Natural killer cell (primary cell): ENCODE measurements at regions not wholly inside any gene's neighbourhood (a gene's known extent, or its start where the extent isn't known, plus 50 kb on each side); places are given as distances from the start of the nearest gene placed in this dataset.

Source experiments
- ATAC-seq, 3 donors: fragments of 150-1000 bp in 2 of 3; fragments of 200-7000 bp in 1 of 3; cut with Tn5 transposase; 1 replicate in 1 of 3; 2 replicates in 2 of 3; pipeline ENCODE4 v1.10.0; 2021; ENCODE audit warnings: mild to moderate bottlenecking in 2 of 3, moderate library complexity in 2 of 3
- DNase-seq, 2 donors: peaks; one replicate each; pipeline versions ENCODE4 v3.0.0 to v3.0.0-alpha.2; 2013 to 2021; ENCODE audit warnings: mixed read lengths in 1 of 2
- H3K27ac ChIP-seq: one replicate; pipeline ENCODE4 v1.5.1; 2013; ENCODE audit warnings: mild to moderate bottlenecking, low read length
- H3K27me3 ChIP-seq: one replicate; pipeline ENCODE4 v1.6.1; 2013; ENCODE audit warnings: low read length; ENCODE audit not compliant: control insufficient read depth, insufficient read depth
- H3K36me3 ChIP-seq: one replicate; pipeline ENCODE4 v1.6.1; 2013; ENCODE audit warnings: low read length; ENCODE audit not compliant: control insufficient read depth, insufficient read depth
- H3K4me1 ChIP-seq: one replicate; pipeline ENCODE4 v1.6.1; 2013; ENCODE audit warnings: low read length; ENCODE audit not compliant: control insufficient read depth, insufficient read depth
- H3K4me3 ChIP-seq: one replicate; pipeline ENCODE4 v1.5.1; 2013; ENCODE audit warnings: low read length
- H3K9me3 ChIP-seq: one replicate; pipeline ENCODE4 v1.6.1; 2013; ENCODE audit warnings: low read length; ENCODE audit not compliant: control insufficient read depth, insufficient read depth
- H3K27ac Mint-ChIP-seq, 2 donors: one replicate each; pipeline ENCODE4 v1.8.0; 2022; ENCODE audit warnings: mild to moderate bottlenecking in 2 of 2, mixed read lengths in 2 of 2, moderate library complexity in 1 of 2
- H3K27me3 Mint-ChIP-seq, 2 donors: one replicate each; pipeline ENCODE4 v1.8.0; 2022; ENCODE audit warnings: low read depth in 2 of 2, mixed read lengths in 2 of 2
- H3K36me3 Mint-ChIP-seq: one replicate; pipeline ENCODE4 v1.8.0; 2022; ENCODE audit warnings: mixed read lengths
- H3K4me1 Mint-ChIP-seq, 2 donors: one replicate each; pipeline ENCODE4 v1.8.0; 2022; ENCODE audit warnings: mixed read lengths in 2 of 2
- H3K4me3 Mint-ChIP-seq: one replicate; pipeline ENCODE4 v1.8.0; 2022; ENCODE audit warnings: mild to moderate bottlenecking, moderate library complexity, mixed read lengths
- H3K9me3 Mint-ChIP-seq, 2 donors: one replicate each; pipeline ENCODE4 v1.8.0; 2022; ENCODE audit warnings: mixed read lengths in 2 of 2
- WGBS: methylation state at CpG from one replicate; pipeline ENCODE4 v1.1.7; 2013; ENCODE audit warnings: missing lambda C conversion rate; ENCODE audit not compliant: insufficient coverage; 5-methylcytosine and 5-hydroxymethylcytosine counted together
- intact Hi-C: fragments of 100-400 bp; cut with micrococcal nuclease; formaldehyde crosslinking; loops from one replicate; pipeline ENCODE4 v1.14.2; 2022
- TF ChIP-seq, protein P1 (sequence below): fragments of 200-600 bp; IDR thresholded peaks from one replicate; pipeline ENCODE4 v1.8.0; 2022; ENCODE audit warnings: antibody characterized with exemption

DNA sequence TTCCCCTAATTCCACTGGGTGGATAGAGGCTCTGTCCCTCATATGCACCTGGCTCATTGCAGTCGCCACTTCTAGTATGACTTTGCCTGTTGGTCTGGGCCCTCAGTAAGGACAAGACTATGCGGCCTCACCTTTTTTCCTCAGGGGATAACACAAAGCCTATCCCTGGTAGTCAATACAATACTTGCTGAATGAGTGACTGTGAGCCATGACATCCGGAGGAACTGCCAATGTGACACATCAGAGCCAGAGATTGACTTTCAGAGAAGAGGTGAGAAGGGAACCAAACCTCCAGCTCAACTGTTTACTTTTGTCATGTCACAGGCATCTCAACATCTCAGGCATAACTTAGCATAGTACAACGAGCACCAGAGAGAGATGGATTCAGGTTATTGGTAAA lies 371.3 kb downstream of the DMRT2 start:
- H3K27ac ChIP-seq: no peak overlapping the region
- DNase-seq (no peak), ATAC-seq (no peak)
- no peaks in the 10 kb centered on the region for H3K4me1 ChIP-seq
- 88% methylated on average over 3 of the region's 4 CpGs for WGBS
- Mint-ChIP-seq H3K27me3 (no peaks in the 10 kb centered on the region), H3K4me3 (no peak overlapping the region), H3K27ac (no peak overlapping the region), H3K9me3 (peaks cover 2 to 6% of the 10 kb centered on the region in 2 donors), H3K36me3 (no peaks in the 10 kb centered on the region), H3K4me1 (no peaks in the 10 kb centered on the region)
- intact Hi-C loops: no loop called here
- no peaks in the 10 kb centered on the region for H3K9me3 ChIP-seq
- TF ChIP-seq, protein P1, sequence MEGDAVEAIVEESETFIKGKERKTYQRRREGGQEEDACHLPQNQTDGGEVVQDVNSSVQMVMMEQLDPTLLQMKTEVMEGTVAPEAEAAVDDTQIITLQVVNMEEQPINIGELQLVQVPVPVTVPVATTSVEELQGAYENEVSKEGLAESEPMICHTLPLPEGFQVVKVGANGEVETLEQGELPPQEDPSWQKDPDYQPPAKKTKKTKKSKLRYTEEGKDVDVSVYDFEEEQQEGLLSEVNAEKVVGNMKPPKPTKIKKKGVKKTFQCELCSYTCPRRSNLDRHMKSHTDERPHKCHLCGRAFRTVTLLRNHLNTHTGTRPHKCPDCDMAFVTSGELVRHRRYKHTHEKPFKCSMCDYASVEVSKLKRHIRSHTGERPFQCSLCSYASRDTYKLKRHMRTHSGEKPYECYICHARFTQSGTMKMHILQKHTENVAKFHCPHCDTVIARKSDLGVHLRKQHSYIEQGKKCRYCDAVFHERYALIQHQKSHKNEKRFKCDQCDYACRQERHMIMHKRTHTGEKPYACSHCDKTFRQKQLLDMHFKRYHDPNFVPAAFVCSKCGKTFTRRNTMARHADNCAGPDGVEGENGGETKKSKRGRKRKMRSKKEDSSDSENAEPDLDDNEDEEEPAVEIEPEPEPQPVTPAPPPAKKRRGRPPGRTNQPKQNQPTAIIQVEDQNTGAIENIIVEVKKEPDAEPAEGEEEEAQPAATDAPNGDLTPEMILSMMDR: no peak
- no peak overlapping the region for H3K4me3 ChIP-seq
- H3K27me3 ChIP-seq: no peaks in the 10 kb centered on the region
- no peaks in the 10 kb centered on the region for H3K36me3 ChIP-seq

DNA sequence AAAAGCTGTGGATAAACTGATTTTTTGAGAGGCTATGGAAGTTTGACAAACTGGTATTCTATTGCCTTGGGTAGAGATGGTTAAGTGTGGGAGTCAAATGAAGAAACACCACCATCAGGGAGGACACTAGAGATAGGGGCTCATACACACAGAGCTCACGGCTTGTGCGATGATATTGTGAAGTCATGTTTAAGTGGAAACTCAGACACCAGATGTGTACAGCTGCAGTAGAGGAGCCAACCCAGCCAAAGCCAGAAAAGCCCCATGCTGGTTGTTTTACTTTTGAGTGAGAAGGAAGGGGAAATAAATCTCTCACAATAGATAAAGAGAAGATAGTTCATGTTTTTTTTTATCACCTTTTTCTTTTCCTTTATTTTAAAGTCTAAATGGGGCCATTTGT lies 377.7 kb downstream of the DMRT2 start:
- TF ChIP-seq, protein P1: no peak
- H3K36me3 Mint-ChIP-seq: no peaks in the 10 kb centered on the region
- H3K27ac ChIP-seq: no peak overlapping the region
- H3K27ac Mint-ChIP-seq: no peak overlapping the region
- no peaks in the 10 kb centered on the region for H3K4me1 ChIP-seq
- H3K4me3 ChIP-seq: no peak overlapping the region
- no peaks in the 10 kb centered on the region for H3K4me1 Mint-ChIP-seq
- peaks cover 2 to 6% of the 10 kb centered on the region in 2 donors for H3K9me3 Mint-ChIP-seq
- no peaks in the 10 kb centered on the region for H3K27me3 ChIP-seq
- 96% methylated on average over 2 of the region's 2 CpGs for WGBS
- DNase-seq (no peak), ATAC-seq (no peak)
- intact Hi-C loops: no loop called here
- H3K9me3 ChIP-seq: no peaks in the 10 kb centered on the region
- H3K4me3 Mint-ChIP-seq: no peak overlapping the region
- no peaks in the 10 kb centered on the region for H3K27me3 Mint-ChIP-seq
- no peaks in the 10 kb centered on the region for H3K36me3 ChIP-seq

DNA sequence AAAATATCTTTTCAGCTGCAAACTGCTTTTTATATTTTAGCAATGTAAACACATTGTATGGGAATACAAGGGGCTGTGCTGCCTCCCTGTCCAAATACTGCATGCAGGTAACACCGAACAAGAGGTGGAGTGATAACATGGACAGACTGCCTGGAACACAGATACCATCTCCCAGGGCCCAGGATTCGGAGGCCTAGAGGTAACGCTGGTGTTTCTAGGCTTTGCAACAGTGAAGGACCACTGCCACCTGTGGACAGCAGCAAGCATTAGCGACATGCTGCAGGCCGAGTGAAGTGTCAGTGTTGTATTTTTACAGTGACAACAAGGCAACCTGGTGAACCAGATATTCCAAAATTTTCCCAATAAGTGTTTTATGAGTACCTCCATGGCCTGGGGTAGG lies 379.1 kb downstream of the DMRT2 start:
- intact Hi-C loops: no loop called here
- Histone ChIP-seq H3K4me3 (no peak overlapping the region), H3K4me1 (no peaks in the 10 kb centered on the region), H3K36me3 (no peaks in the 10 kb centered on the region), H3K27ac (no peak overlapping the region), H3K27me3 (no peaks in the 10 kb centered on the region), H3K9me3 (no peaks in the 10 kb centered on the region)
- H3K4me1 Mint-ChIP-seq: no peaks in the 10 kb centered on the region
- no peak overlapping the region for H3K27ac Mint-ChIP-seq
- DNase-seq (no peak), ATAC-seq (no peak)
- no peaks in the 10 kb centered on the region for H3K36me3 Mint-ChIP-seq
- no peaks in the 10 kb centered on the region for H3K27me3 Mint-ChIP-seq
- WGBS: 42% methylated on average over 5 of the region's 5 CpGs
- TF ChIP-seq, protein P1: no peak
- no peak overlapping the region for H3K4me3 Mint-ChIP-seq
- no peaks in the 10 kb centered on the region for H3K9me3 Mint-ChIP-seq

DNA sequence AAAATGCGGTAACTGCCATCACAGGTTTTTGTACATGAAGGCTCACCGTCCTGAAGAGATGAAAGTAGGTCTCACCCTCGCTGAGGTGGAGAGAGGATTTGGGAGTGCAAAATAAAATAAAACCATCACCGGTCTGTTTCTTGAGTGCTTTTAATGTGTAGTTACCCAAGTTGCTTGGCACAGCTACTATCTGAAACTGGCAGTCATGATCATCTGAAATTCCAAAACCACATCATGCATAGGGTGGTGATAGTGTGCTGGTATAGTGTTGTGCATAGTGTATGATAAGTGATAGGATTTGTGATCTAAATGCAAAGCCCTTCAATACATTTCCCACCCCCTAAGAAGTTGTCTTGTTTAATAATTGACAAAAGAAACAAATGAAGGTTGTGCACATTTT lies 381.3 kb downstream of the DMRT2 start:
- Histone ChIP-seq H3K36me3 (no peaks in the 10 kb centered on the region), H3K4me3 (no peak overlapping the region), H3K9me3 (no peaks in the 10 kb centered on the region), H3K27ac (no peak overlapping the region), H3K27me3 (no peaks in the 10 kb centered on the region), H3K4me1 (no peaks in the 10 kb centered on the region)
- DNase-seq: no peak
- Mint-ChIP-seq H3K27ac (no peak overlapping the region), H3K4me3 (no peak overlapping the region), H3K27me3 (no peaks in the 10 kb centered on the region), H3K9me3 (no peaks in the 10 kb centered on the region), H3K36me3 (no peaks in the 10 kb centered on the region), H3K4me1 (no peaks in the 10 kb centered on the region)
- ATAC-seq: no peak
- intact Hi-C loops: no loop called here
- WGBS: 90% methylated on average over 4 of the region's 4 CpGs
- TF ChIP-seq, protein P1: no peak
